Anterior cingulate cortex (tissue), 58 donors: ENCODE measurements at regions not wholly inside any gene's neighbourhood (a gene's known extent, or its start where the extent isn't known, plus 50 kb on each side); places are given as distances from the start of the nearest gene placed in this dataset.

Experiments used
- DNase-seq, 58 donors: peaks; one replicate each; lab custom pipeline; 2025; lab: John Stamatoyannopoulos, UW

DNA sequence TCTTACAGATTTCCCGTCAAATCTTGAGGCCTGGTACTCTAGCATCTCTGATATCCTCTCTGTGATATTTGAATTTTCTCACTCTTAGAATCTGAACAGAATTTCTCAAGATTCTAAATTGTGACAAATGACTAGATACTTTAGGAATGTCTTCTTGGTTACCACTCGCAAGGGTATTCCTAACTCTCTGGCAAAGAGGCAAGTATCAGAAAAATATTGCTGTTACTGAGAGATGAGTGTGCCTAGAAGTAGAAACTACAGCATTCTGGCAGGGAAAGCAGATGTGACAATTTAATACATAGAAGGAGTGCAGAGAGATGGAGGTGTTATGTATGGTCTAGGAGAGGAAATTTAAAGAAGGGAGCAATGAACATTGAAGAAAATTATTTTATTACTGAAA is 467.8 kb downstream of the LRIG3 start:
- no peak for DNase-seq

DNA sequence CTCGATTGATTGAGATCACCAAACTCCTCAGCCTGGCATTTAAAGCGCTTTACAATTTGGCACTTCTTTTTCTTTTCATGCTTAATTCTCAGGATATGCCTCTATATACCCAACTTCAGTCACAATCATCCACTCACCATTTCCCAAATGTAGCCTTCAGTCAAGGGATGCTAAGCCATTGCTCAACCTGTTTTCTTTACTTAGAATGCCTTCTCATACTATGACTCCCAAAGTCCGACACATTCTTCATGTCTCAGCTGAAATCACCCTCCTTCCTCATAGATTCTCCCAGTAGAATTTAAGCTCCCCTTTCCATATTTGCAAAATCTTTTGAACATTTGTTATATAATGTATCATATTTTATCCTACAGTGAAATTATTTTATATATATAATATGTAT is 467.0 kb downstream of the LRIG3 start:
- no peak for DNase-seq

DNA sequence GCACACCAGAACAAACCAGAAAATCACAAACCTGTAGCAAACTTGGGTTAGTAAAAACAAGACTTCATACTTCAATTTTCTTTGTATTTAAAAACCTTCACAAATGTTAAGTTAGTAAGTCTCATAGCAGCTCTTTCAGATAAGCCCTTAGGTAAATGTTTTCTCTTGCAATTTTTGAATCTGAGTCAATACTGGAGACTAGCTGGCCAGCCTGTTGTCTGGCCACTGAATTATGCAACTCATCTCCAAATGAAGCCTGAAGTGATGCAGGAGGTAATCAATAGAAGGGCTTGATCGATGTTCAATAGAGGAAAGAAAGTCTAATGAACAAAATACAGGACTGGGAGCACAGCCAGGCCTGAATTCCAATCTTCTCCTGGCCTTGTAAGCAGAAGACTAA is 465.2 kb downstream of the LRIG3 start:
- DNase-seq: no peak

DNA sequence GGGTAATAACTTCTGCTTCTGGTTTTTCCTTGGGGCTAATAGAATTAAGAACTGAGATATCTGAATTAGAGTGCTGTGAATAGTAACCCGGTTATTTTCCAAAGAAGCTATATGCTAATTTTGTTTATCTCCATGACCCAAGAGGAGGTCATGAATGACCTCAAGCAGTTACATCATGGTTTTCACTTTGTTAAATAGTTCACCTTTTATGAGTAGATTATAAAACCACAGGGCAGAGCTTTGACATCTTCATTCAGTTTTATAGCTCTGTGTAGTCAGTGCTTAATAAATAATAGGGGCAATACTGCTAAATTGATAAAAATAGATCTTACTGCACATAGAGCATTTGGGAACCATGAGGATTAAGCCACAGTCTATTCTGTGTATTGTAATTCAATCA is 462.2 kb downstream of the LRIG3 start:
- no peak for DNase-seq

DNA sequence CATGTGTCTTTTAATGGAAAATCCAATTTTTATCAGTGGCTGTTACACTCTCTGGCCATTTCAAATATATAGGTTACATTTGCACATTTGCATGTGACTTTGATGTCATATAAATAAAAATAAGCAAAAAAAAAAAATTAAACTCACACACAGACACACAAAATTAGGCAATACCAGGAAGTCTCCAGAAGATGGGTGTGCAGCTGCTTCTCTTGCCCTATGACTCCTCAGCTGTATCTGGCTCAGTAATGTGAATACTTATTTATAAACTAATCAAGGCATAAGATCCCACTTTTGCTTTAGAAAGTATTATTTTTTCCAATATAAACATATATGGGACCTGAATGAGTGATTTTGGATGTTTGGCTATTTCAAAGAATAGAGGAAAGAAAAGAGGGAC is 461.1 kb downstream of the LRIG3 start:
- no peak for DNase-seq

DNA sequence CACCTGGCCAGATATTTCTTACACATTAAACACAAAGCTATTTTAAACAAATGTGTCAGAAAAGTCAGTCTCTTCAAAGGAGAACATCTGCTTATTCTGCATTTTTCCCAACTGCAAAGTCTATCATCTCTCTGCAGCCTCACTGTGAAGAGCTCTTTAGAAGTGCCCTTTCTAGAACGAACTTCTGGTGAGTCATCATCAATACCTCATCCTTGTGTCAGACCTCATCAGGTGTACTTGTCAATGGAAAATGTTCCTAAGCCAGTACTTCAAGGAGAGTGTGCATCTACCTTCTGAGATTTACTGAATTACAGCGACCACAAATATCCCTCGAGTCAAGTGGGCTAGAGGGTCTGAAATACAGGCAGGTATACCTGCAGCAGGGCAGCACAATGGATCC is 457.3 kb downstream of the LRIG3 start:
- DNase-seq: no peak

DNA sequence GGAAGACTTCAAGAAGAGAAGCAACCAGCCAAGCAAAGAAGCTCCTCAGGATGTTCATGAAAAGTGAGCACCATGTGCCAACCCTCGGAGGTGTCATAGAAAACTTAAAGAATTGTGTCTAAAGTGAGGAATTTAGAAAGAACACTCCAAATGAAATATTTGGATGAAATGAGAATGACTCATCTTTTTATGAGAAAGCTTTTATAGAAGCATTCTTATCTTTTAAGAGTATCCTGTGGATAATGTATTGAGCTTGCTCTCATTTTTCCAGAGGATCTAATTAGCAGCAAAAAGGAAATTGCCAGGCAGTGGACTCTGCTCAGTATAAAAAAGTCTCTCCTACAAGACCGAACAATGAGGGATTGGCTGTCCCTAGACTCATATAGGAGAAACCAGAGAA is 454.9 kb downstream of the LRIG3 start:
- DNase-seq: peak in 3 of 58 donors; percentile 1 to 3 (median 1)

DNA sequence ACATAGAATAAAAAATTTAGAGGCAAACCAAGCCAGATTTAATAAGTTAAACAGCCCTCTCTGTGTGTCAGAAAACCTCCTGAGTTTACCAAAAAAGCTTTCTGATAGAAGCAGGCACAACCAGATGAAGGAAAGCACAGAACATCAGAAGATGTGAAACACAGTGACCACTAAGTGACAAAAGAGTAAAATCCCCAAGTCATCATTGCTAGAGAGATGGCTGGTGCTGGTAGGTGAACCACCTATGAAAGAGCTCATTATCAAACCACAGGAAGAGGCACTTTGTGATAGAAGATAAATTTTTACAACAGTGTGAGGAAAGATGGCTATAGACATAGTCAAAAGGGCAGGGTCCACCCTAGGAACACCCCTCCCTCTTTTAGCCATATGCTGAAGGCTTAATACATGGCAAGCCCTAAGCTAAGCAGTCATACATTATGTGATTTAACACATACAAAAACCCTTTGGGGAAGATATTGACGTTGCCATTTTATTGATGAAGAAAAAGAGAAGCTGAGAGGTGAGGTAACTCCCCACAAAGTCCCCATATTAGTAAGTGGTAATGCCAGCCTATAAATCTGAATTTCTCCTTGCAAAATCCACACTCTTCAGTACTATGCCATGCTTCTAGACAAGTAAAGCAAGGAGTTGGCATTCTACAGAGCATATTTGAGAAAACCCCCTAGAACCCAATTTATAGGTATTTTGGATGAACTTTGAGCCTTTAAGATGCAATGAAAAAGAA is 449.9 kb downstream of the LRIG3 start:
- DNase-seq: no peak

DNA sequence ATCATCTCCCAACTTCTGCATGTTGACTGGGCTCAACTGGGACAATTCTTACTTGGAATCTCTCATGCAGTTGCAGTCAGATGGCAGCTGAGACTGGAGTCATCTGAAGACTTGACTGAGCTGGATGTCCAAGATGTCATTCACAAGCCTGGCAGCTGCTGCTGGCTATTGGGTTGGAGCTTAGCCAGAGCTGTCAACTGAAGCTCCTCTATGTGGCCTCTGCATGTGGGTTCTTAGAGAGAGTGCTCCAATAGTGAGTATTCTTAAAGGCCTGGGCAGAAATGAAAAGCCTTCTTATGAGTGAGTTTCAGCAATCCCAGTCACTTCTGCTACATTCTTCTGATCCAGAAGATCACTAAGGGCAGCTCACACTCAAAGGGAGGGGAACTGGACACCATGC is 440.9 kb downstream of the LRIG3 start:
- no peak for DNase-seq

DNA sequence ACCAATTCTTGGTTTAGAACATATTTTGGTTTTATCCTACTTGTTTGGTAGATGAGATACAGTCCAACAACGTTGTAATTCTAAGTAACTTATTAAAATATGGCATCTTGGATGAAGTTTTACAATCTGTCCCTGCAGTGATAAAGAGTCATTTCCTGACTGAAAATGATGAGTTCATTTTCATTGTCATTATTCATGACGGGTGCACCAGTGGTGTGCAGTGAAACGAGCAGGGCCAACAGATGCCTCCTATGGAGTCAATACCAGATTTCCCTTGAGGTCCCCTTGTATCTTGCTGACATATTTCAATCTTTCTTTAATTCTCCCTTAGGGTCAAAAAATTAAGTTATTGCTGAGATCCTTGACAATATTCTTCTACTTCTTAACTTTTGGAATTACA is 438.5 kb downstream of the LRIG3 start:
- DNase-seq: no peak

DNA sequence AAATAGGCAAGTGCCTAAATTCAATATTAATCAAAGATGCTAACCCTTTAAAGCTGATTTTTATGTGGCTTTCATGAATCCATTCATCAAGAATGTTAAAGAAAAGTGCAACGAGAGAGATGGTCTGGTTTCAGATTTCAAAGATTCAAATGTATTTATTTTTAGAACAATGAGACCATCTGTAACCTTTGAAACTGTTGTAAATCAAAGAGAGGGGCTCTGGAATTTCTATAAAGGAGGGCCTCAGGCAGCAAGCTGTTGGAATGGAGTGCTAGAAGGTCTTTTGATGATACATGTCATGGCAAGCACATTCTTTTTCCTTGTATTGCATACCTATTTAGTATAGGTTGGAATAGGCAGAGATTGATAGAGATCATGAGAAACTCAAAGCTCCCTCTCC is 433.0 kb downstream of the LRIG3 start:
- no peak for DNase-seq

DNA sequence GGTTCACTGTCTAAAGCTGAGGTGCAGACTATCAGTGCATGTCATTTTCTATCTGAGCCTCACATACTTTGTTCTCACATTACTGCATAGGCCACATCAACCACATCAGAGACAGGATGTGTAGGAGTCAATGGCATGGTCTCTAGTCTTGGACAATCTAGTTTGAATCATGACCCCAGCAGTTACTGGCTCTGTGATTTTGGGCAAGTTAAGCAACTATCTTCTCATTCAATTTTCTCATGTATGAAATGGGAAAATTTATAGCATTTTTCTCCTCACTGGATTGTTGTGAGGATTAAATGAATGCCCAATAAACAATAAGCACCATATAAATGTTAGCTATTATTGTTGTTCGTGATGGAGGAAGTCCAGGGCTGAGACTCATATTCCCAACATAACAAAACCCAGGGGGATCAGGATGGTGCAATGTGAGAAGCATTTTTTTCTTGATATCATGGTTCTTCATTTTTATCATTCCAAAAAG is 432.6 kb downstream of the LRIG3 start:
- DNase-seq: no peak

DNA sequence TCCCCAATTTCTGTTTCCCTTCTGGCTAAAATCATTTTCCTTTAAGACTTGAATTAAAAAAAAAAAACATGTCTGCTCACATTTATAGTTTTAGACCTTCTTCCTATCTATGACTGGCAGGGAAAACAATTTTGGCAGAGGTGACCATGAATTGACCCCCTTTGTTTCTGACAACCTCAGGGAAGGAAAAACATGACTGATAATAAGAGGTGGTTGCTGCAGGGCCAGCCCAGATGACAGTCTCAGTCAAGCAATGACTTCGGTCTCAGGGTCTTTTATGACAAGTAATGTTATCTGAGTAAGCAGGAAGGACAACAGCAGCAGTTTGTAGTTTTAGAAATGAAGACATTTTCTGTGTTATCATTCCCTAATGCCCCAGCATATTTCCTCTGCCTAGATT is 430.9 kb downstream of the LRIG3 start:
- no peak for DNase-seq

DNA sequence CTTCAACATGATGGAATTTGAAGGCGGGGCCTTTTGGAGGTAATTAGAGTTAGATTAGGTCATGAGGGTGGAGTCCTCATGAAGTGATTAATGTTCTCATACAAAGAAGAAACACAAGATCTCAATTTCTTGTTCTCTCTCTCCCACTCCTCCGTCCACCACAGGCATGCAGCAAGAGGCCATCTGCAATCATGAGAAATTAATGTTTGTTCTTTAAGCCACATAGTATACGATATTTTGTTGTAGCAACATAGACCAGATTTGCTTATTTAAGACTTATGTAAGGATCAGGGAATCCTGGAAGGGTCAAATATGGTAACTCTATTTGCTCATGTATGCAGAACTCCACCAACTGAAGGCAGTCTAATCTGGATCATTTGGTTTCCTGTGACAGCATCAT is 429.0 kb downstream of the LRIG3 start:
- DNase-seq: no peak

DNA sequence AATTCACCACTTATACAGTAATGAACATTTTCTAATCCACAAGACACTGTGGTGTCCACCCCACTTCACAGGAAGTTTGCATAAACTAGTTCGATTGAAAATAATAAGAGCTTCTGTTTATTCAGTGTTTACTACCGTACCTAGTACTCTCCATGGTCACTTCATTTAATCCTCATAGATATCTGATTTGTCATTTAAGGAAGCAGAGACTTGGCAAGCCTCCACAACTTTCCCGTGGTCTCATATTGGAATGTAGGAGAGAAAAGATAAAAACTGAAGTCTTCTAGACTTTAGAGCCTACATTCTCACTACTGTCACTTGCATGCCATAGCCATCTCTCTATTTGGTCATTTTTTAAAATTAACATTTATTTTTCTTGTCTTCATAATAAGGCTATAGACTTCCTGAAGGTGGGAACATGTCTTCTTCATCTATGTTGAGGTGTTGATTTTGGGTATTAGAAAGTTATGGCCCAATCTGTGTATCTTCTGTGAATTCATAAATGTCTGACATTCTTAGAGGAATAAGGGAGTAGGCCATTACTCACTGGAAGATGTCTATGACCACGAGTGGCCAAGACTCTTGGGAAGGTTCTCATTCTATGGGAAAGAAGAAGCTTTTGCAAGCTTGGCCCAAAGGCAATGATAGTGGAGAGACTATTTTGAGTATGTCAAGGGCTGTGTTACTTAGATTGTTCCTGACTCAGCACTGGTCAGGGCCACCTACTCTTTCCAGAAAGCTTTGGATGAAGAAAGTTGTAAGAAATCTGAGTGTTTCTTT is 423.7 kb downstream of the LRIG3 start:
- DNase-seq: no peak

DNA sequence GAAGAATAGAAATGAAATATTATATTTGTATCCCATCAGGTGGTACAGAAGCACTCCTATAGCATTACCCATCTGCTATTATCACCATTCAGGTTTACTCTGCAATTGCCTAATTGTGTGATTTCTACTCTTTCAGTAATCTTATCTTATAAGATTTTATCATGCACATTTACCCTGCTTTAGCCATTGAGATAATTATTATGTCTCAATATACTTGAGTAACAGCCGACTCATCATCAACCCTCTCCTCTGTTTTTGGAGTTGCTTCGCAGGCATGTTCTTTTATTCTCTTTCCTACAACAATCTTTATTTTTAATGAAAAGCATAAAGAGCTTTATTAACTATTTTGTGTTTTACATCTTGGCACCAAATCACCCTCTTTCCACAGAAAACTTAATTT is 419.9 kb downstream of the LRIG3 start:
- no peak for DNase-seq

DNA sequence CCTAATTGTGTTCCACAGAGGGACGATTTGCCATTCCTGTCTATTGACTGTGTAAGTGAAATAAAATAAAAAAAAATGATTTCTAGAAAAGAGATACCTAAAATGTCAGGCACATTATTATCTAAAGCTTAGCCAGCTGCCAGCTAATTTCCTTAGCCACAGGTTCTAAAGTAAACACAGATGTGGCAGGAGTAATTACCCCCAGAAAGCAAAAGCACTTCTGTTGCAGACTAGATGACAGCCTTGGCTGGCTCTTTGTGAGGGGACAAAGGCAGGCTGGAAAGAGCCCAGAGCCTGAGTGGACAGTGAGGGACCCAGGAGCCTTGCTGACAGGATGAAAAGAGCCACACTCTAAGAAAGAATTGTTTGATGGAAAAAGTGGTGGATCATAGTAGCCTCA is 418.1 kb downstream of the LRIG3 start:
- DNase-seq: peak in 3 of 58 donors; percentile 1 to 7 (median 1)

DNA sequence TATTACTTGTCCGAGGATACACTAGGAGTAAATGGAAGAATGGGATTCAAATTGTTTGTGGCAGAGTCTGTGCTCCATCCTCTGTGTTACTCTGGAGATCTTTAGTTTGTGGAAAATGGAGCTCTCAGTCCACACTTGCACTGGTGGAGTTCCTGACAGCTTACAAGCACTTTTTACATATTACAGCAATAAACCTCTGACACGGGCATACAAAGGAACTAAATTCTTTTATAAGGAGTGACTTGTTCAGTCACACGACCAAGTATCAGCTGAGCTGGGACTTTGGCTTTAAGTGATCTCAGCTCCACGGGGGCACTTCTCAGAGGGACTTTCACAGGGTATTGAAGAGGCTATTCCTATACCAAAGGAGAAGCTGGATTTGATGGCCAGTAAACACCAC is 417.5 kb downstream of the LRIG3 start:
- DNase-seq: no peak

DNA sequence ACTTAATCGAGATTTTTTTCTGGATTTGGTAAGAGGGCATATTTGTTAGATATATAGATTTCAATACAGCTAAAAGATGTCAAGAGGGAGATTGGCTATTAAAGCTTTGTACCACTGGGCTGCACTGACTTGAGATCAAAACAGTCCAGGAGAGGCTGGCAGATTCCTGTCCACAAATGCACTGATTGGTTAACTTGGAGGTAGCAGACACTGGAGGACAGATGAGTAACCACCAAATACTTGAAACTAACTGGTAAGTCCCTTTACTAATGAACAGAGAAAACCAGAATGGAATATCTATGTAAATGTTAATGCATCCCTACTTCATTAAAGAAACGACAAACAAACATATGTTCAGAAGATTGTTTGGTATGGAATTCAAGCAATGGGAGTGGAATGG is 416.6 kb downstream of the LRIG3 start:
- no peak for DNase-seq

DNA sequence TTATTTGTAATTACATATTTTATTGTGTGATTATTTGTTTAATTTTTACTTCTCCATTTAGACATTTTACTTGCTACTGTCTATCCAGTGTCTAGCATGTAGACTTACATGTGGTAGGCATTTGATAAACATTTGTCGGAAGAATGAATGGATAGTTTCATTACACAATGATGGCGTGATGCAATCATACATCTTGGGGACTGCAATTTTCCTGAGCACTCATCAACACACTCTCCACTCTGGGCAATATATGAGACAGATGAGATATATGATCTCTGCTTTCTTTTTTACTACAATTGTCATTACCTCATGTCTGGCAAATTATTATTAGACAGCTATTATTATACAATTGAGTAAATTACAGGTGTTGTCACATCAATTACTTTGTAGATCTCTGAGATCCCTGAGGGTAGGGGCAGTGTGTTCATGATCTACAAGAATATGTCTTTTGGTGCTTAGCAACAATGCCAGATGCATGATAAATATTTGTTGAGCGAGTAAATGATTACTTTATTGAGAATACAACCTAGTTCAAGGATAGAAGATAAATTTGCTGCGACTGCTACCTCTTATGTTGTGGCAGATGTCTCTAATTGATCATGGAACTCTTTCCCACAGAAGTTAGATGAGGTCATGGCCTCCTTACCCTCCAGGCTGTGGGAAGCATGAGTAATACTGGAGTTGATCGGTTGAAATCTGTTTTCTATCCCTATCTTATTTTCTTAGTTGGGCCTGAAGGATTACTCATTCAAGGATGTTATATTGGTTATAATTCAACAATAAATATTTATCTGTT is 416.0 kb downstream of the LRIG3 start:
- DNase-seq: no peak
